Stimulated activated CD8-positive, alpha-beta memory T cell treated with anti-CD3 and anti-CD28 coated beads, Interleukin-15, amount 100 ng/mL, for 4 hours (primary cell): ENCODE measurements at regions not wholly inside any gene's neighbourhood (a gene's known extent, or its start where the extent isn't known, plus 50 kb on each side); places are given as distances from the start of the nearest gene placed in this dataset.
"Not testable (repeated sequence)": the region's sequence is repeated elsewhere in the genome, so short reads cannot be mapped to it uniquely, and the experiment has no call there.

Source experiments
- DNase-seq, 2 donors: peaks; one replicate each; pipeline ENCODE4 v3.0.0-alpha.2; 2020; ENCODE audit warnings: low read depth in 2 of 2

GRCh38 chr2:87315183-87315902, 293.7 kb upstream of the PLGLB1 start:
- not testable (repeated sequence) for DNase-seq

GRCh38 chr2:87317193-87317592, 295.5 kb upstream of the PLGLB1 start:
- DNase-seq: not testable (repeated sequence)

- not testable (repeated sequence) for DNase-seq
Observed at GRCh38 chr2:87318814-87319491, 297.3 kb upstream of the PLGLB1 start.

- not testable (repeated sequence) for DNase-seq
Observed at GRCh38 chr2:87319705-87320104, 298.1 kb upstream of the PLGLB1 start.

- not testable (repeated sequence) for DNase-seq
Observed at GRCh38 chr2:87321201-87321600, 299.6 kb upstream of the PLGLB1 start.

GRCh38 chr2:87324335-87325041, 302.8 kb upstream of the PLGLB1 start:
- not testable (repeated sequence) for DNase-seq

GRCh38 chr2:87325042-87325910, 303.6 kb upstream of the PLGLB1 start:
- not testable (repeated sequence) for DNase-seq

GRCh38 chr2:87325911-87326294, 304.3 kb upstream of the PLGLB1 start:
- not testable (repeated sequence) for DNase-seq

- not testable (repeated sequence) for DNase-seq
Observed at GRCh38 chr2:87326754-87327153, 305.1 kb upstream of the PLGLB1 start.

GRCh38 chr2:87327648-87328371, 306.2 kb upstream of the PLGLB1 start:
- DNase-seq: not testable (repeated sequence)

- not testable (repeated sequence) for DNase-seq
Observed at GRCh38 chr2:87329529-87329928, 307.9 kb upstream of the PLGLB1 start.

GRCh38 chr2:87330486-87330885, 308.8 kb upstream of the PLGLB1 start:
- DNase-seq: not testable (repeated sequence)

GRCh38 chr2:87331940-87332583, 310.4 kb upstream of the PLGLB1 start:
- not testable (repeated sequence) for DNase-seq

- not testable (repeated sequence) for DNase-seq
Observed at GRCh38 chr2:87334888-87335287, 313.2 kb upstream of the PLGLB1 start.

GRCh38 chr2:87338998-87339397, 317.4 kb upstream of the PLGLB1 start:
- not testable (repeated sequence) for DNase-seq

GRCh38 chr2:87341601-87342014, 320.0 kb upstream of the PLGLB1 start:
- DNase-seq: not testable (repeated sequence)

- DNase-seq: not testable (repeated sequence)
Observed at GRCh38 chr2:87342175-87342574, 320.5 kb upstream of the PLGLB1 start.

GRCh38 chr2:87343347-87343746, 321.7 kb upstream of the PLGLB1 start:
- DNase-seq: not testable (repeated sequence)

GRCh38 chr2:87345283-87345682, 323.6 kb upstream of the PLGLB1 start:
- not testable (repeated sequence) for DNase-seq

- not testable (repeated sequence) for DNase-seq
Observed at GRCh38 chr2:87348556-87348955, 326.9 kb upstream of the PLGLB1 start.
